IMR-90 (cell line): ENCODE measurements at regions not wholly inside any gene's neighbourhood (a gene's known extent, or its start where the extent isn't known, plus 50 kb on each side); places are given as distances from the start of the nearest gene placed in this dataset.

Experiments used
- ATAC-seq: fragments of 200-7000 bp; cut with Tn5 transposase; 2 replicates; pipeline ENCODE4 v1.9.1; 2020; ENCODE audit warnings: low read depth, mild to moderate bottlenecking, moderate library complexity
- BruUV-seq: library from RNA; stranded (reverse); fragments of 400-500 nt; replicated peaks from 2 replicates; lab custom pipeline; 2021; lab: Mats Ljungman, UMichigan
- CTCF ChIA-PET: fragments of 300-600 bp; formaldehyde crosslinking; extraction: SDS; loops from one replicate; lab custom pipeline; 2021; ENCODE audit warnings: antibody characterized with exemption; lab: Yijun Ruan, JAX
- POLR2A ChIA-PET: fragments of 300-600 bp; sonication (Branson Sonifier 250); formaldehyde crosslinking; loops from one replicate; lab custom pipeline; 2022; ENCODE audit warnings: antibody characterized with exemption; ENCODE audit not compliant: unreplicated experiment; lab: Charles Lee
- DNase-seq: peaks from one replicate; pipeline ENCODE4 v3.0.0; 2013
- H2AFZ ChIP-seq: replicated peaks from 2 replicates; pipeline ENCODE3; 2013; ENCODE audit warnings: low read length, mild to moderate bottlenecking; ENCODE audit not compliant: poor library complexity
- H2AK5ac ChIP-seq: 2 replicates; pipeline ENCODE4 v1.6.1; 2013; ENCODE audit warnings: low read depth, low read length, inconsistent platforms
- H2AK9ac ChIP-seq: replicated peaks from 2 replicates; pipeline ENCODE3; 2013; ENCODE audit warnings: mild to moderate bottlenecking, low read depth, low read length, moderate library complexity; ENCODE audit not compliant: poor library complexity
- H2BK120ac ChIP-seq: 2 replicates; pipeline ENCODE4 v1.6.1; 2013; ENCODE audit warnings: low read depth, low read length, inconsistent platforms
- H2BK15ac ChIP-seq: 3 replicates; pipeline ENCODE4 v1.6.1; 2013; ENCODE audit warnings: low read depth, low read length, inconsistent platforms
- H2BK20ac ChIP-seq: 2 replicates; pipeline ENCODE4 v1.6.1; 2013; ENCODE audit warnings: low read depth, mild to moderate bottlenecking, inconsistent platforms, low read length, moderate library complexity
- H2BK5ac ChIP-seq: 2 replicates; pipeline ENCODE4 v1.6.1; 2013; ENCODE audit warnings: mild to moderate bottlenecking, low read depth, low read length, inconsistent platforms; ENCODE audit not compliant: poor library complexity, severe bottlenecking
- H3K14ac ChIP-seq: replicated peaks from 2 replicates; pipeline ENCODE4 v1.6.1; 2013; ENCODE audit warnings: low read depth, low read length, inconsistent platforms
- H3K18ac ChIP-seq: 2 replicates; pipeline ENCODE4 v1.6.1; 2013; ENCODE audit warnings: low read depth, low read length, control low read depth
- H3K23ac ChIP-seq: 2 replicates; pipeline ENCODE4 v1.6.1; 2013; ENCODE audit warnings: low read depth, low read length, inconsistent platforms
- H3K27ac ChIP-seq: 2 replicates; pipeline ENCODE4 v1.5.1; 2013; ENCODE audit warnings: mild to moderate bottlenecking, control low read depth, low read length; ENCODE audit not compliant: insufficient read depth
- H3K27me3 ChIP-seq: 2 replicates; pipeline ENCODE4 v1.6.1; 2013; ENCODE audit warnings: low read length; ENCODE audit not compliant: control insufficient read depth, insufficient read depth
- H3K36me3 ChIP-seq: 2 replicates; pipeline ENCODE4 v1.6.1; 2013; ENCODE audit warnings: low read length, mixed read lengths; ENCODE audit not compliant: control insufficient read depth, insufficient read depth
- H3K4ac ChIP-seq: 2 replicates; pipeline ENCODE4 v1.6.1; 2013; ENCODE audit warnings: low read depth, low read length, inconsistent platforms
- H3K4me1 ChIP-seq: 2 replicates; pipeline ENCODE4 v1.6.1; 2013; ENCODE audit warnings: low read length, mixed read lengths; ENCODE audit not compliant: control insufficient read depth, insufficient read depth
- H3K4me2 ChIP-seq: 2 replicates; pipeline ENCODE4 v1.6.1; 2013; ENCODE audit warnings: low read depth, mild to moderate bottlenecking, control low read depth, low read length, moderate library complexity
- H3K4me3 ChIP-seq: 2 replicates; pipeline ENCODE4 v1.5.1; 2013; ENCODE audit warnings: low read depth, mild to moderate bottlenecking, control low read depth, low read length, moderate library complexity; ENCODE audit not compliant: insufficient read depth
- H3K56ac ChIP-seq: 2 replicates; pipeline ENCODE4 v1.6.1; 2013; ENCODE audit warnings: low read length, inconsistent platforms; ENCODE audit not compliant: insufficient read depth; ENCODE audit errors: extremely low read depth
- H3K79me1 ChIP-seq, 2 experiments: 2 replicates each; pipeline ENCODE4 v1.6.1; 2013; ENCODE audit warnings: low read length in 2 of 2, inconsistent platforms in 1 of 2, low read depth in 1 of 2
- H3K9ac ChIP-seq: 2 replicates; pipeline ENCODE4 v1.6.1; 2013; ENCODE audit warnings: low read depth, low read length, control low read depth
- H3K9me1 ChIP-seq: 2 replicates; pipeline ENCODE4 v1.6.1; 2013; ENCODE audit warnings: low read length, inconsistent platforms; ENCODE audit not compliant: insufficient read depth
- H3K9me3 ChIP-seq: 2 replicates; pipeline ENCODE4 v1.6.1; 2013; ENCODE audit warnings: low read length; ENCODE audit not compliant: control insufficient read depth, insufficient read depth
- H4K20me1 ChIP-seq: 2 replicates; pipeline ENCODE4 v1.6.1; 2013; ENCODE audit warnings: low read length, inconsistent platforms; ENCODE audit not compliant: insufficient read depth
- H4K5ac ChIP-seq: 2 replicates; pipeline ENCODE4 v1.6.1; 2013; ENCODE audit warnings: mild to moderate bottlenecking, low read depth, low read length, control low read depth
- H4K8ac ChIP-seq, 2 experiments: 2 replicates each; pipeline ENCODE4 v1.6.1; 2013; ENCODE audit warnings: low read depth in 2 of 2, low read length in 2 of 2, control low read depth in 1 of 2, inconsistent platforms in 1 of 2
- H4K91ac ChIP-seq: 2 replicates; pipeline ENCODE4 v1.6.1; 2013; ENCODE audit warnings: low read depth, low read length, inconsistent platforms; ENCODE audit not compliant: insufficient read depth
- FOS ChIP-seq: fragments of 150-350 bp; IDR thresholded peaks from 2 replicates; pipeline ENCODE4 v1.6.1; 2016; ENCODE audit warnings: low read depth, low read length
- POLR2A ChIP-seq: IDR thresholded peaks from 2 replicates; pipeline ENCODE4 v1.6.1; 2012; ENCODE audit warnings: mild to moderate bottlenecking, low read depth, low read length
- RFX5 ChIP-seq: IDR thresholded peaks from 2 replicates; pipeline ENCODE4 v1.8.0; 2012; ENCODE audit warnings: low read depth, mild to moderate bottlenecking, low read length, moderate library complexity
- SMC3 ChIP-seq: fragments of 150-350 bp; IDR thresholded peaks from 2 replicates; pipeline ENCODE4 v1.6.1; 2016; ENCODE audit warnings: low read depth, mild to moderate bottlenecking, antibody characterized with exemption, low read length, moderate library complexity
- USF2 ChIP-seq: fragments of 150-350 bp; IDR thresholded peaks from 2 replicates; pipeline ENCODE4 v1.6.1; 2017; ENCODE audit warnings: mild to moderate bottlenecking, antibody characterized with exemption, low read length, low read depth
- dilution Hi-C: fragments of 300-500 bp; cut with HindIII; formaldehyde crosslinking; loops from one replicate; pipeline ENCODE4 v1.14.3; 2018; ENCODE audit warnings: low sequenced_read_pairs; ENCODE audit not compliant: unreplicated experiment
- in situ Hi-C: fragments of 300-500 bp; cut with MboI; formaldehyde crosslinking; loops from 3 replicates; pipeline ENCODE4 v1.14.3; 2019; ENCODE audit warnings: low sequenced_read_pairs, inconsistent platforms, mixed read lengths
- intact Hi-C: fragments of 100-400 bp; cut with micrococcal nuclease; formaldehyde crosslinking; loops from 2 replicates; pipeline ENCODE4 v1.10.0; 2022
- TF ChIP-seq, protein P1 (sequence below): fragments of 150-350 bp; IDR thresholded peaks from 2 replicates; pipeline ENCODE4 v1.6.1; 2016; ENCODE audit warnings: low read depth, mild to moderate bottlenecking, low read length, moderate library complexity, borderline replicate concordance

DNA sequence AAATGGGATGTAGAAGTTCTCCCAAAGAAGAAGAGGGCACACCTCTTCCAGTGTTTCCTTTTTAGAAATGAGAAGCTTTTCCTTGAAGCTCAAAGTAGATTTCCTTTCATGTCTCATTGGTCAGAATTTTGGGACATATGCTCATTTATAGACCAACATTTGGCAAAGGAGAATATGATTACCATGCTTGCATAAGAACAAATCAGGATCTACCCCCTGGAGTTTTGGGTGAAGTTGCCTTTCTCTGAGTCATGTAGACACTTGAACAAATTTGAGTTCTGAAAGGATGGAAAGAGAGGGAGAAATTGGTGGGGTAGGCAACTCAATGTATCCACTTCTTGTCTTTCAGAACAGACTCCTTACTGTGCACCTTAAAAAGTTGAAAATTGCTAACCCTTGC lies 409.0 kb downstream of the SLC4A3 start:
- no peak overlapping the region for H3K18ac ChIP-seq
- TF ChIP-seq USF2 (no peak), RFX5 (no peak), SMC3 (no peak), FOS (no peak), POLR2A (no peak)
- TF ChIP-seq, protein P1, sequence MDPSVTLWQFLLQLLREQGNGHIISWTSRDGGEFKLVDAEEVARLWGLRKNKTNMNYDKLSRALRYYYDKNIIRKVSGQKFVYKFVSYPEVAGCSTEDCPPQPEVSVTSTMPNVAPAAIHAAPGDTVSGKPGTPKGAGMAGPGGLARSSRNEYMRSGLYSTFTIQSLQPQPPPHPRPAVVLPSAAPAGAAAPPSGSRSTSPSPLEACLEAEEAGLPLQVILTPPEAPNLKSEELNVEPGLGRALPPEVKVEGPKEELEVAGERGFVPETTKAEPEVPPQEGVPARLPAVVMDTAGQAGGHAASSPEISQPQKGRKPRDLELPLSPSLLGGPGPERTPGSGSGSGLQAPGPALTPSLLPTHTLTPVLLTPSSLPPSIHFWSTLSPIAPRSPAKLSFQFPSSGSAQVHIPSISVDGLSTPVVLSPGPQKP: no peak
- CTCF ChIA-PET: interaction anchor here (1.4 kb wide), 1 partner anchor 13 kb away, joined by 3 read pairs; no protein-coding TSS in a partner anchor
- H3K27me3 ChIP-seq: no peaks in the 10 kb centered on the region
- no peak overlapping the region for H3K56ac ChIP-seq
- H3K9me1 ChIP-seq: peaks cover 7% of the 10 kb centered on the region
- ATAC-seq (no peak), DNase-seq (no peak)
- no peak overlapping the region for H2BK15ac ChIP-seq
- H3K36me3 ChIP-seq: no peaks in the 10 kb centered on the region
- intact Hi-C loops (no loop called here), dilution Hi-C loops (no loop called here), in situ Hi-C loops (no loop called here)
- no peak overlapping the region for H2BK20ac ChIP-seq
- no peak overlapping the region for H3K4ac ChIP-seq
- no TSS peak for BruUV-seq
- peaks cover 5% of the 10 kb centered on the region for H3K4me1 ChIP-seq
- H2BK120ac ChIP-seq: no peak overlapping the region
- H3K9ac ChIP-seq: no peak overlapping the region
- no peaks in the 10 kb centered on the region for H3K79me1 ChIP-seq
- H3K14ac ChIP-seq: no peak overlapping the region
- no peak overlapping the region for H2BK5ac ChIP-seq
- H3K23ac ChIP-seq: no peak overlapping the region
- POLR2A ChIA-PET: no interaction called here
- H4K8ac ChIP-seq: no peak overlapping the region
- H4K5ac ChIP-seq: no peak overlapping the region
- no peak overlapping the region for H4K91ac ChIP-seq
- no peak overlapping the region for H3K4me2 ChIP-seq
- no peak overlapping the region for H2AFZ ChIP-seq
- no peaks in the 10 kb centered on the region for H4K20me1 ChIP-seq
- H2AK9ac ChIP-seq: no peak overlapping the region
- H2AK5ac ChIP-seq: no peak overlapping the region
- H3K4me3 ChIP-seq: no peak overlapping the region
- no peak overlapping the region for H3K27ac ChIP-seq
- H3K9me3 ChIP-seq: no peaks in the 10 kb centered on the region
